GM20000 (cell line): ENCODE measurements at regions not wholly inside any gene's neighbourhood (a gene's known extent, or its start where the extent isn't known, plus 50 kb on each side); places are given as distances from the start of the nearest gene placed in this dataset.

Experiments
- DNase-seq: peaks from one replicate; pipeline ENCODE4 v3.0.0; 2012; ENCODE audit warnings: low spot score
- TF ChIP-seq, protein P1 (sequence below): IDR thresholded peaks from 2 replicates; pipeline ENCODE4 v1.5.1; 2012; ENCODE audit warnings: mild to moderate bottlenecking, control low read depth; ENCODE audit errors: extremely low read depth, missing control alignments

DNA sequence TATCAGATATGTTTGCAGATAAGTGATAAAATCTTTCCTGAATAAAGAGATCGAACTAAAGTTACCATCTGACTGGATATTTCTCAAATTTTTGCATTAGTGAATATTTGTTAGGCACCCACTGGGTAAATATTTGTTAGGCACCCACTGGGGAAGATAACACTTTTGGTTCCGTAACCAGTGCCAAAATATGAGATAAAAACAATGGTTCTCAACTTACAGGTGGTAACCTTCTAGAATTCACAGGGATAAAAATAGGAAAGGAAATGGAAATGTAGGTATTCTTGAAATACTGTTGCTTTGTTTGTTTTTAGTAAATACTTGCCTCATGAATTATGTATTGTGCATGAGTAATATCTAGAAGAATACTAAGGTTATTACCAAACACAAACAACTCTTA lies 245.0 kb upstream of the KHDRBS2 start:
- DNase-seq: no peak
- TF ChIP-seq, protein P1, sequence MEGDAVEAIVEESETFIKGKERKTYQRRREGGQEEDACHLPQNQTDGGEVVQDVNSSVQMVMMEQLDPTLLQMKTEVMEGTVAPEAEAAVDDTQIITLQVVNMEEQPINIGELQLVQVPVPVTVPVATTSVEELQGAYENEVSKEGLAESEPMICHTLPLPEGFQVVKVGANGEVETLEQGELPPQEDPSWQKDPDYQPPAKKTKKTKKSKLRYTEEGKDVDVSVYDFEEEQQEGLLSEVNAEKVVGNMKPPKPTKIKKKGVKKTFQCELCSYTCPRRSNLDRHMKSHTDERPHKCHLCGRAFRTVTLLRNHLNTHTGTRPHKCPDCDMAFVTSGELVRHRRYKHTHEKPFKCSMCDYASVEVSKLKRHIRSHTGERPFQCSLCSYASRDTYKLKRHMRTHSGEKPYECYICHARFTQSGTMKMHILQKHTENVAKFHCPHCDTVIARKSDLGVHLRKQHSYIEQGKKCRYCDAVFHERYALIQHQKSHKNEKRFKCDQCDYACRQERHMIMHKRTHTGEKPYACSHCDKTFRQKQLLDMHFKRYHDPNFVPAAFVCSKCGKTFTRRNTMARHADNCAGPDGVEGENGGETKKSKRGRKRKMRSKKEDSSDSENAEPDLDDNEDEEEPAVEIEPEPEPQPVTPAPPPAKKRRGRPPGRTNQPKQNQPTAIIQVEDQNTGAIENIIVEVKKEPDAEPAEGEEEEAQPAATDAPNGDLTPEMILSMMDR: no peak

DNA sequence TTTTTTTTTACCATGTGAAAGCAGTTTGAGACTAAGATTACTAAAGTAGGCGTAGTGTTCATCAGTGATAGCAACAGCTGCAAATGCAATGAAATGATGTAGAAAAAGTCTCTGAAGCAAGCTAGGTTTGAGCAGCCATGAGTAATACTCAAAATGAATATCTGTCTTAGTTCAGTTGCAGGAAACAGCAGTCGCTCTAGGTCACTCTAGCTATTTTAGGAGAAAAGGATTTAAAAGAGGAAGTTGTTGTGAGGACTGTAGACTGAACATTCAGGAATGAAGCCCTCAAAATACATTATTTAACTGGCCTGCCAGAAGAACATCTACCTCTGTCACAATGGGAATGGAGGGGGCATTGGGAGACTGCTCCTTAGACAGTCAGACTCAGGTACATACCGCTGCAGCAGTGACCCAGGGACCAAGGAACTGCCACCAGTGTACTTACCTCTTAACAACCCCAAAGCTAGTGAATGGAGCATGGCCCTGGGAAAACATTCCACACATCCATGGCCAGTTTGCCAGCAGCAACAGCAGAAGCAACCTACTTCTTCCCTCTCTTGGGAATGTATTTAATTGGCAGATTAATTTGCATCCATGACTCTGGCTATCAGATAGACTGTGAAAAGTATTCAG lies 243.0 kb upstream of the KHDRBS2 start:
- DNase-seq: no peak
- TF ChIP-seq, protein P1: no peak

DNA sequence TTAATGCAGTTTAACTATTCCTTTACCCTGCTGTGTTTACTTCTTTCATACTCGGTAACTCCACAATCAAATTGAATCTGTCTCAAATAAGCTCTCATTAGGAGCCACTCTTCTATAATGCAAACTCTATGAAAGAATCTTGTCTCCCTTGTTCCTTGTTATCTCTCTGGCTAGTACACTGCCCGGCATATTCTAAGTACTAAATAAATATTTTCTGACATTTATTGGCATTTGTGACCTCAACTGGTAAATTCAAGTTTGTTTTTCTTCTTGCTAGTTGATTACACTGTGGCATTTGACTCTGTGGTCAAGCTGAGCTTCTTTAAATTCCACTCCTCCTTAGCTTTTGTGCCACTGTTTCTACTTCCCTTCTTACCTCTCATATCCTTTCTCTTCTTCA lies 237.6 kb upstream of the KHDRBS2 start:
- TF ChIP-seq, protein P1: no peak
- no peak for DNase-seq

DNA sequence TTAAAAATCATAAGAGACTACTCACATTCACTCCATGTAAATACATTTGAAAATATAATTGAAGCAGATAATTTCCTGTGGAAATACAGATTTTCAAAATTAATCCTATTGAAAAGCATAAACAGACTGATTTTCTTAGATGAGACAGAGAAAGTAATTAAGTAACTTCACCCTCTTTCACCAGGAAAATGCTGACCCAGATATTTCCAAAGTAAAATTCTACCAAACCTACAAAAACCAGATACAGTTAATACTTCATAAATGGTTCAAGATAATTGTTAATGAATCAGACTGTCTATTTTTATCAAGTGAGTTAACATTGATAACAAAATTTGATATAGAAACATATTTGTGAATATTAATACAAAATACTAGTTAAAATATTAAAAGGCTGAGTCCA lies 233.5 kb upstream of the KHDRBS2 start:
- TF ChIP-seq, protein P1: no peak
- no peak for DNase-seq

GRCh38 chr6:62516291-62517141 lies 230.5 kb upstream of the KHDRBS2 start:
- TF ChIP-seq, protein P1: no peak
- DNase-seq: no peak

GRCh38 chr6:62492192-62492822 lies 206.3 kb upstream of the KHDRBS2 start:
- DNase-seq: no peak
- TF ChIP-seq, protein P1: no peak

GRCh38 chr6:62480544-62480943 lies 194.5 kb upstream of the KHDRBS2 start:
- no peak for DNase-seq
- TF ChIP-seq, protein P1: no peak
